SU-DHL-6 (cell line): ENCODE measurements at regions not wholly inside any gene's neighbourhood (a gene's known extent, or its start where the extent isn't known, plus 50 kb on each side); places are given as distances from the start of the nearest gene placed in this dataset.

Source experiments
- H2AFZ ChIP-seq: fragments of 200-600 bp; sonication (generic); 2 replicates; pipeline ENCODE4 v1.6.1; 2014; ENCODE audit warnings: low read depth, mild to moderate bottlenecking, moderate library complexity, mixed read lengths, antibody characterized with exemption, low read length; ENCODE audit not compliant: severe bottlenecking
- H3F3A ChIP-seq: fragments of 200-600 bp; shearing (Covaris generic); 2 replicates; pipeline ENCODE4 v1.6.0; 2016; ENCODE audit warnings: antibody characterized with exemption, mild to moderate bottlenecking; ENCODE audit not compliant: insufficient read depth
- H3K27ac ChIP-seq: fragments of 200-600 bp; sonication (generic); 2 replicates; pipeline ENCODE4 v1.5.1; 2016; ENCODE audit warnings: low read depth, mild to moderate bottlenecking, low read length, moderate library complexity, mixed read lengths
- H3K27me3 ChIP-seq: fragments of 200-600 bp; sonication (generic), shearing (Covaris generic); 2 replicates; pipeline ENCODE4 v1.6.0; 2014; ENCODE audit warnings: mild to moderate bottlenecking, low read length
- H3K36me3 ChIP-seq: fragments of 200-600 bp; sonication (generic); 2 replicates; pipeline ENCODE4 v1.6.1; 2014; ENCODE audit warnings: mild to moderate bottlenecking, low read length, mixed read lengths
- H3K4me2 ChIP-seq: fragments of 300-600, 200-600 bp; shearing (Covaris generic), sonication (generic); 2 replicates; pipeline ENCODE4 v1.6.0; 2014; ENCODE audit warnings: low read length, low read depth, mild to moderate bottlenecking; ENCODE audit not compliant: poor library complexity, severe bottlenecking
- H3K4me3 ChIP-seq: fragments of 200-600 bp; sonication (generic); 2 replicates; pipeline ENCODE4 v1.5.1; 2014; ENCODE audit warnings: antibody characterized with exemption, low read length, mild to moderate bottlenecking, mixed read lengths; ENCODE audit not compliant: insufficient read depth, poor library complexity, severe bottlenecking
- H3K79me2 ChIP-seq: fragments of 200-600 bp; sonication (generic); 2 replicates; pipeline ENCODE4 v1.6.1; 2014; ENCODE audit warnings: mild to moderate bottlenecking, low read length, moderate library complexity; ENCODE audit not compliant: insufficient read depth
- H3K9ac ChIP-seq: fragments of 200-600 bp; sonication (generic); 2 replicates; pipeline ENCODE4 v1.7.0; 2014; ENCODE audit warnings: mild to moderate bottlenecking, low read length
- H3K9me2 ChIP-seq: fragments of 200-600 bp; sonication (generic); replicated peaks from 2 replicates; pipeline ENCODE4 v1.6.1; 2014; ENCODE audit warnings: low read length; ENCODE audit not compliant: insufficient read depth
- H3K9me3 ChIP-seq: fragments of 200-600 bp; sonication (generic); 2 replicates; pipeline ENCODE4 v1.6.1; 2014; ENCODE audit warnings: low read length, mixed read lengths; ENCODE audit not compliant: insufficient read depth
- H4K20me1 ChIP-seq: fragments of 200-600 bp; sonication (generic); 2 replicates; pipeline ENCODE4 v1.6.1; 2014; ENCODE audit warnings: low read depth, mild to moderate bottlenecking, antibody characterized with exemption, low read length, moderate library complexity, mixed read lengths
- CTCF ChIP-seq: fragments of 200-600 bp; sonication (generic); IDR thresholded peaks from one replicate; pipeline ENCODE4 v1.5.1; 2017; ENCODE audit warnings: antibody characterized with exemption, mild to moderate bottlenecking, low read length, moderate library complexity; ENCODE audit not compliant: insufficient read depth, poor library complexity, severe bottlenecking
- EZH2phosphoT487 ChIP-seq: fragments of 200-600 bp; sonication (generic), shearing (Covaris generic); conservative IDR thresholded peaks from 2 replicates; pipeline ENCODE4 v1.6.1; 2018; ENCODE audit warnings: mild to moderate bottlenecking, antibody characterized with exemption, low read length, moderate library complexity, mixed read lengths

DNA sequence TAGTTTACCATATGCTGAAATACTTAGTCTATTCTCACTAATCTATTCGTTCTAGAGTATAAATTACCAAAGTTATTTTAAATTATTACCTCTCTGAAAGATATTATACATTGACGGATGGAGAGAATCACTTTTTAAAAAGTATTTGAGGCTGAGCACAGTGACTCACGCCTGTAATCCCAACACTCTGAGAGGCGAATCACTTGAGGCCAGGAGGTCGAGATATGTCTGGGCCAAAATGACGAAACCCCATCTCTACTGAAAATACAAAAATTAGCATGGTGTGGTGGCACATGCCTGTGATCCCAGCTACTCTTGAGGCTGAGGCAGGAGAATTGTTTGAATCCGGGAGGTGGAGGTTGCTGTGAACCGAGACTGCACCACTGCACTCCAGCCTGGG lies 64.0 kb upstream of the SPATA31C2 start:
- no peak for TF ChIP-seq CTCF
- no peak for TF ChIP-seq EZH2phosphoT487
- H3K36me3 ChIP-seq = no peaks in the 10 kb centered on the region
- H3F3A ChIP-seq = no peaks in the 10 kb centered on the region
- no peaks in the 10 kb centered on the region for H3K9me3 ChIP-seq
- H3K79me2 ChIP-seq = no peaks in the 10 kb centered on the region
- H3K27me3 ChIP-seq = no peaks in the 10 kb centered on the region
- H2AFZ ChIP-seq = no peak overlapping the region
- no peak overlapping the region for H3K4me3 ChIP-seq
- no peaks in the 10 kb centered on the region for H3K9me2 ChIP-seq
- H3K4me2 ChIP-seq = no peak overlapping the region
- H3K27ac ChIP-seq = no peak overlapping the region
- H4K20me1 ChIP-seq = no peaks in the 10 kb centered on the region
- no peak overlapping the region for H3K9ac ChIP-seq

GRCh38 chr9:88198341-88198807 lies 60.1 kb upstream of the SPATA31C2 start:
- Histone ChIP-seq H3F3A (no peaks in the 10 kb centered on the region), H3K9me3 (no peaks in the 10 kb centered on the region), H3K36me3 (no peaks in the 10 kb centered on the region), H3K4me3 (no peak overlapping the region), H3K4me2 (peak overlapping the region; percentile 13), H3K9ac (no peak overlapping the region), H3K27ac (no peak overlapping the region), H3K79me2 (no peaks in the 10 kb centered on the region), H3K9me2 (no peaks in the 10 kb centered on the region), H3K27me3 (no peaks in the 10 kb centered on the region), H2AFZ (no peak overlapping the region), H4K20me1 (no peaks in the 10 kb centered on the region)
- TF ChIP-seq CTCF (no peak), EZH2phosphoT487 (no peak)

GRCh38 chr9:88197781-88198340 lies 59.6 kb upstream of the SPATA31C2 start:
- no peaks in the 10 kb centered on the region for H3K36me3 ChIP-seq
- H3K9me2 ChIP-seq = no peaks in the 10 kb centered on the region
- H2AFZ ChIP-seq = no peak overlapping the region
- H3K4me3 ChIP-seq = no peak overlapping the region
- no peaks in the 10 kb centered on the region for H3K79me2 ChIP-seq
- no peaks in the 10 kb centered on the region for H4K20me1 ChIP-seq
- H3K4me2 ChIP-seq = no peak overlapping the region
- no peak overlapping the region for H3K9ac ChIP-seq
- no peaks in the 10 kb centered on the region for H3F3A ChIP-seq
- no peaks in the 10 kb centered on the region for H3K27me3 ChIP-seq
- no peak for TF ChIP-seq CTCF
- no peak for TF ChIP-seq EZH2phosphoT487
- H3K9me3 ChIP-seq = no peaks in the 10 kb centered on the region
- H3K27ac ChIP-seq = no peak overlapping the region
